Endodermal cell (in vitro differentiated cells): ENCODE measurements at regions not wholly inside any gene's neighbourhood (a gene's known extent, or its start where the extent isn't known, plus 50 kb on each side); places are given as distances from the start of the nearest gene placed in this dataset.

Source experiments
- DNase-seq: peaks from one replicate; pipeline ENCODE4 v3.0.0-alpha.2; 2017
- H3K27ac ChIP-seq: 2 replicates; pipeline ENCODE4 v1.5.1; 2013; ENCODE audit warnings: mild to moderate bottlenecking, low read depth, low read length, moderate library complexity
- H3K27me3 ChIP-seq: 2 replicates; pipeline ENCODE4 v1.6.1; 2013; ENCODE audit warnings: mild to moderate bottlenecking, low read length, moderate library complexity; ENCODE audit not compliant: insufficient read depth, control insufficient read depth, poor library complexity, severe bottlenecking
- H3K36me3 ChIP-seq: 2 replicates; pipeline ENCODE4 v1.7.0; 2013; ENCODE audit warnings: mild to moderate bottlenecking, low read length, moderate library complexity; ENCODE audit not compliant: control insufficient read depth, insufficient read depth
- H3K4me1 ChIP-seq: one replicate; pipeline ENCODE4 v1.7.0; 2013; ENCODE audit warnings: low read length; ENCODE audit not compliant: control insufficient read depth, insufficient read depth
- H3K4me3 ChIP-seq: 2 replicates; pipeline ENCODE4 v1.5.1; 2013; ENCODE audit warnings: mild to moderate bottlenecking, low read length, moderate library complexity
- H3K9ac ChIP-seq: 2 replicates; pipeline ENCODE4 v1.6.1; 2013; ENCODE audit warnings: mild to moderate bottlenecking, low read length, moderate library complexity; ENCODE audit not compliant: poor library complexity, severe bottlenecking; ENCODE audit errors: extremely low read depth
- H3K9me3 ChIP-seq: 2 replicates; pipeline ENCODE4 v1.6.1; 2013; ENCODE audit warnings: mild to moderate bottlenecking, low read length, moderate library complexity; ENCODE audit not compliant: control insufficient read depth
- H3K27ac Mint-ChIP-seq: 2 replicates; pipeline ENCODE4 v1.8.0; 2020; ENCODE audit warnings: mixed read lengths
- H3K27me3 Mint-ChIP-seq: 2 replicates; pipeline ENCODE4 v1.8.0; 2021; ENCODE audit warnings: mild to moderate bottlenecking, mixed read lengths; ENCODE audit not compliant: insufficient read depth
- H3K36me3 Mint-ChIP-seq: 2 replicates; pipeline ENCODE4 v1.8.0; 2020; ENCODE audit warnings: low read depth, mixed read lengths
- H3K4me1 Mint-ChIP-seq: 2 replicates; pipeline ENCODE4 v1.8.0; 2020; ENCODE audit warnings: mixed read lengths
- H3K4me3 Mint-ChIP-seq: 2 replicates; pipeline ENCODE4 v1.8.0; 2020; ENCODE audit warnings: mild to moderate bottlenecking, moderate library complexity, mixed read lengths
- H3K9me3 Mint-ChIP-seq: 2 replicates; pipeline ENCODE4 v1.8.0; 2020; ENCODE audit warnings: mild to moderate bottlenecking, mixed read lengths
- WGBS, 2 experiments: methylation state at CpG; one replicate each; pipeline versions ENCODE4 v1.1.5 to v1.1.7; 2013; ENCODE audit warnings: missing lambda C conversion rate in 2 of 2, mixed read lengths in 1 of 2; ENCODE audit not compliant: insufficient coverage in 1 of 2, insufficient read length in 1 of 2; 5-methylcytosine and 5-hydroxymethylcytosine counted together
- TF ChIP-seq, protein P1 (sequence below): fragments of 200-600 bp; sonication (generic); conservative IDR thresholded peaks from 2 replicates; pipeline ENCODE4 v1.5.0; 2021; ENCODE audit warnings: antibody characterized with exemption, mild to moderate bottlenecking

GRCh38 chr13:40141859-40142555, 486.5 kb downstream of the COG6 start:
- Mint-ChIP-seq H3K4me1 (peaks cover 2% of the 10 kb centered on the region), H3K27me3 (no peaks in the 10 kb centered on the region), H3K9me3 (no peaks in the 10 kb centered on the region), H3K36me3 (no peaks in the 10 kb centered on the region), H3K27ac (no peak overlapping the region), H3K4me3 (no peak overlapping the region)
- Histone ChIP-seq H3K4me1 (no peaks in the 10 kb centered on the region), H3K27me3 (no peaks in the 10 kb centered on the region), H3K9ac (no peak overlapping the region), H3K27ac (no peak overlapping the region), H3K4me3 (no peak overlapping the region), H3K9me3 (no peaks in the 10 kb centered on the region), H3K36me3 (no peaks in the 10 kb centered on the region)
- no peak for DNase-seq
- TF ChIP-seq, protein P1, sequence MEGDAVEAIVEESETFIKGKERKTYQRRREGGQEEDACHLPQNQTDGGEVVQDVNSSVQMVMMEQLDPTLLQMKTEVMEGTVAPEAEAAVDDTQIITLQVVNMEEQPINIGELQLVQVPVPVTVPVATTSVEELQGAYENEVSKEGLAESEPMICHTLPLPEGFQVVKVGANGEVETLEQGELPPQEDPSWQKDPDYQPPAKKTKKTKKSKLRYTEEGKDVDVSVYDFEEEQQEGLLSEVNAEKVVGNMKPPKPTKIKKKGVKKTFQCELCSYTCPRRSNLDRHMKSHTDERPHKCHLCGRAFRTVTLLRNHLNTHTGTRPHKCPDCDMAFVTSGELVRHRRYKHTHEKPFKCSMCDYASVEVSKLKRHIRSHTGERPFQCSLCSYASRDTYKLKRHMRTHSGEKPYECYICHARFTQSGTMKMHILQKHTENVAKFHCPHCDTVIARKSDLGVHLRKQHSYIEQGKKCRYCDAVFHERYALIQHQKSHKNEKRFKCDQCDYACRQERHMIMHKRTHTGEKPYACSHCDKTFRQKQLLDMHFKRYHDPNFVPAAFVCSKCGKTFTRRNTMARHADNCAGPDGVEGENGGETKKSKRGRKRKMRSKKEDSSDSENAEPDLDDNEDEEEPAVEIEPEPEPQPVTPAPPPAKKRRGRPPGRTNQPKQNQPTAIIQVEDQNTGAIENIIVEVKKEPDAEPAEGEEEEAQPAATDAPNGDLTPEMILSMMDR: no peak
- 86 to 93% methylated on average over 6 to 11 of the region's 11 CpGs for WGBS, 2 experiments

- H3K27ac ChIP-seq: no peak overlapping the region
- TF ChIP-seq, protein P1: no peak
- no peaks in the 10 kb centered on the region for H3K9me3 ChIP-seq
- H3K4me1 Mint-ChIP-seq: peaks cover 2% of the 10 kb centered on the region
- no peak overlapping the region for H3K9ac ChIP-seq
- H3K27me3 Mint-ChIP-seq: no peaks in the 10 kb centered on the region
- no peak overlapping the region for H3K4me3 Mint-ChIP-seq
- H3K4me1 ChIP-seq: no peaks in the 10 kb centered on the region
- H3K4me3 ChIP-seq: no peak overlapping the region
- H3K27me3 ChIP-seq: no peaks in the 10 kb centered on the region
- WGBS, 2 experiments: 76 to 100% methylated on average over 2 to 5 of the region's 5 CpGs
- H3K36me3 ChIP-seq: no peaks in the 10 kb centered on the region
- no peaks in the 10 kb centered on the region for H3K9me3 Mint-ChIP-seq
- DNase-seq: no peak
- no peaks in the 10 kb centered on the region for H3K36me3 Mint-ChIP-seq
- H3K27ac Mint-ChIP-seq: no peak overlapping the region
These were observed 487.6 kb downstream of the COG6 start for GRCh38 chr13:40143106-40143505.

DNA sequence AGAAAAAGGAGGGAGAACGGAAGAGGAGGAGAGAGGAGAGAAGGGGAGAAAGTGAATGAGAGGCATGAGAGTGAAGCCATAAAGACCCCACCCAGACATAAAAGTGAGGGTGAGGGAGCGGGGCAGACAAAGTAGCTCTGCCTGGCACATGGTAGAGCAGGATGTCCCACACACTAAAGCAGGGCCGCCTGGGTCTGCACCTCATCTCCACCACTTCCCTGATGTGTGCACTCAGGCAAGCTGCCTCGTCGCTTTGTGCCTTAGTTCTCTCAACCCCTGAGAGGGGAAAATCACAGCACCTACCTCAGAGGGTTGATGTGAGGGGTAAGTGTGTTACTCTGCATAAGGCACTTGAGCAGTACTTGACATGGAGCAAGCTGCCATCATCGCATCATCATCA, 488.1 kb downstream of the COG6 start:
- H3K9me3 ChIP-seq: no peaks in the 10 kb centered on the region
- no peak overlapping the region for H3K27ac ChIP-seq
- WGBS, 2 experiments: 93 to 98% methylated on average over 2 to 4 of the region's 6 CpGs
- TF ChIP-seq, protein P1: no peak
- no peaks in the 10 kb centered on the region for H3K9me3 Mint-ChIP-seq
- H3K27me3 ChIP-seq: no peaks in the 10 kb centered on the region
- H3K36me3 Mint-ChIP-seq: no peaks in the 10 kb centered on the region
- DNase-seq: no peak
- H3K36me3 ChIP-seq: no peaks in the 10 kb centered on the region
- no peak overlapping the region for H3K4me3 ChIP-seq
- H3K4me1 ChIP-seq: no peaks in the 10 kb centered on the region
- no peak overlapping the region for H3K4me3 Mint-ChIP-seq
- H3K27ac Mint-ChIP-seq: no peak overlapping the region
- no peak overlapping the region for H3K9ac ChIP-seq
- H3K27me3 Mint-ChIP-seq: no peaks in the 10 kb centered on the region
- H3K4me1 Mint-ChIP-seq: peaks cover 2% of the 10 kb centered on the region
